Small intestine (tissue), 7 donors: ENCODE measurements at regions not wholly inside any gene's neighbourhood (a gene's known extent, or its start where the extent isn't known, plus 50 kb on each side); places are given as distances from the start of the nearest gene placed in this dataset.
"Not testable (repeated sequence)": the region's sequence is repeated elsewhere in the genome, so short reads cannot be mapped to it uniquely, and the experiment has no call there.

Source experiments
- DNase-seq, 2 donors: peaks; one replicate each; pipeline versions ENCODE4 v3.0.0 to v3.0.0-alpha.2; 2013
- FAIRE-seq: peaks from 2 replicates; lab custom pipeline; 2012; peaks lifted over from hg19 to GRCh38; lab: Jason Lieb, UNC
- H3K27ac ChIP-seq, 3 donors: one replicate each; pipeline ENCODE4 v1.5.1; 2013; ENCODE audit warnings: low read length in 2 of 3, mild to moderate bottlenecking in 2 of 3, control low read depth in 1 of 3, inconsistent platforms in 1 of 3, low read depth in 1 of 3, moderate library complexity in 1 of 3
- H3K27me3 ChIP-seq, 3 donors: one replicate each; pipeline ENCODE4 v1.6.1; 2013; ENCODE audit warnings: low read length in 3 of 3, inconsistent platforms in 1 of 3; ENCODE audit not compliant: control insufficient read depth in 3 of 3, insufficient read depth in 3 of 3
- H3K36me3 ChIP-seq, 3 donors: one replicate each; pipeline ENCODE4 v1.6.1; 2013; ENCODE audit warnings: low read length in 3 of 3, inconsistent platforms in 1 of 3, low read depth in 1 of 3, mild to moderate bottlenecking in 1 of 3, moderate library complexity in 1 of 3; ENCODE audit not compliant: control insufficient read depth in 3 of 3, insufficient read depth in 2 of 3
- H3K4me1 ChIP-seq, 3 donors: one replicate each; pipeline ENCODE4 v1.6.1; 2013; ENCODE audit warnings: low read length in 2 of 3, inconsistent platforms in 1 of 3, low read depth in 1 of 3, mild to moderate bottlenecking in 1 of 3, moderate library complexity in 1 of 3; ENCODE audit not compliant: control insufficient read depth in 3 of 3, insufficient read depth in 2 of 3
- H3K4me3 ChIP-seq, 3 donors: one replicate each; pipeline ENCODE4 v1.5.1; 2013; ENCODE audit warnings: low read length in 3 of 3, control low read depth in 1 of 3, inconsistent platforms in 1 of 3, low read depth in 1 of 3, mild to moderate bottlenecking in 1 of 3, moderate library complexity in 1 of 3
- H3K9me3 ChIP-seq, 2 donors: one replicate each; pipeline ENCODE4 v1.6.1; 2013; ENCODE audit warnings: low read depth in 1 of 2, low read length in 1 of 2; ENCODE audit not compliant: control insufficient read depth in 2 of 2, insufficient read depth in 1 of 2
- WGBS, 3 donors: extraction: QIAGEN DNeasy Blood & Tissue Kit; methylation state at CpG; one replicate each; pipeline ENCODE4 v1.1.7; 2013; 5-methylcytosine and 5-hydroxymethylcytosine counted together
- donor health status: healthy with polysubstance abuse.
- donor health status: control.
- donor health status: control.
- donor health status: Bipolar disorder and iron deficiency.
- donor health status: healthy.

DNA sequence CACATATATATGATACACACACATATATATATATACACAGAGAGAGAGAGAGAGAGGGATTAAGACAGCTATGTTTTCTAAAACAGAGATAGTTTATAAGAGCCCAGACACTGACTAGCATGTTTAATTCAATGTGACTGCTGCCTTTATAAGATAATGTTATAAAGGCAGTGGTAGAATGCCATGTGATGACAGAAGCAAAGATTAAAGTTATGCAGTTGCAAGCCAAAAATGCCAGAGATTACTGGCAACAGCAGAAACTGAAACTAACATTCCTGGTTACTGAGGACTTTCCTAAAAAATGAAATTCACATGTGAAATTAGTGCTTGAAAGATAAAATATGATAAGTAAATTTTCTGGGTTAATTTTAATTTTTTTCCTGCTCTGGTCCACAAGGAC lies 1888.9 kb downstream of the LRRC4C start:
- DNase-seq (peak in 1 of 2 donors; percentile 1), FAIRE-seq (no peak)
- Histone ChIP-seq H3K27me3 (no peaks in the 10 kb centered on the region), H3K9me3 (no peaks in the 10 kb centered on the region), H3K36me3 (no peaks in the 10 kb centered on the region), H3K27ac (no peak overlapping the region), H3K4me3 (no peak overlapping the region), H3K4me1 (no peaks in the 10 kb centered on the region)

DNA sequence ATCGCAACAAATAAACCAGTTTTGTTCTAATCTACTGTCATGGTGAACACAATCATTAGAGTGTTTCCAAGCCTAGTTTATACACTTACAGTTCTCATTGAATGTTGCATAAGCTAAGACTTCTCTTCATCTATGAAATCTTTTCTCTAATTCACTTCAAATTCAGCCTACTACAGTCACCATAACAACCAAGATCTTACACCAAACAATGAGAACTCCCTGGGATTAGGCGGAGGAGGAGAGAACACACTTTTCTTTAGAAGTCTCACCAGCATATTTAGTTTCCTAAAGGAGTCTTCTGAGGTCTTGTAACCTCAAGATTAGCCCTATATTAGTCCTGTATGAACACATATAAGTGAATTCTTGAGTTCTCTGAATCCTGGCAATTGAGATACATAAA lies 1889.7 kb downstream of the LRRC4C start:
- Histone ChIP-seq H3K27ac (no peak overlapping the region), H3K36me3 (no peaks in the 10 kb centered on the region), H3K4me3 (no peak overlapping the region), H3K9me3 (no peaks in the 10 kb centered on the region), H3K4me1 (no peaks in the 10 kb centered on the region), H3K27me3 (no peaks in the 10 kb centered on the region)
- WGBS, 3 donors = 78 to 92% (median 86%) methylated on average over 2 of the region's 2 CpGs
- no peak for DNase-seq
- FAIRE-seq = no peak

DNA sequence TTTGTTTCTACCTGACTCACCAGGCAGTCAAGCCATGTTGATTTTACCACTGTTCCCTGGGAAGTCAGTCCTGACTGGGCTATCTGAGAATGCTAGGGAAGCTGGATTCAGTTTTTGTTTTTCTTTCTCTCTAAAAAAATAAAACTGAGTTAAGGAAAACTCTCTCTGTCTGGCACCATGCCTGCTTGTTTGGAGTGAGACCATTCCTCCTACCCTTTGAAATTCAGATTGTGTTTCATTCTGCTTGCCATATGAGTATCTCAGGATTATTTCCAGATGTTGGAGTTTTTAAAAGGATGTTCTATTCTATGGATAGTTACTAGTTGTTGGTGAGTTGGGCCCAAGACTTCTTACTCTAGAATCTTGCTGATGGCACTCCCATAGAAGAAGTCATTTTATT lies 1917.0 kb downstream of the LRRC4C start:
- DNase-seq = no peak
- Histone ChIP-seq H3K9me3 (peaks cover 0 to 11% of the 10 kb centered on the region in 2 donors), H3K36me3 (no peaks in the 10 kb centered on the region), H3K27me3 (no peaks in the 10 kb centered on the region), H3K4me1 (no peaks in the 10 kb centered on the region), H3K4me3 (no peak overlapping the region), H3K27ac (no peak overlapping the region)
- FAIRE-seq = no peak

DNA sequence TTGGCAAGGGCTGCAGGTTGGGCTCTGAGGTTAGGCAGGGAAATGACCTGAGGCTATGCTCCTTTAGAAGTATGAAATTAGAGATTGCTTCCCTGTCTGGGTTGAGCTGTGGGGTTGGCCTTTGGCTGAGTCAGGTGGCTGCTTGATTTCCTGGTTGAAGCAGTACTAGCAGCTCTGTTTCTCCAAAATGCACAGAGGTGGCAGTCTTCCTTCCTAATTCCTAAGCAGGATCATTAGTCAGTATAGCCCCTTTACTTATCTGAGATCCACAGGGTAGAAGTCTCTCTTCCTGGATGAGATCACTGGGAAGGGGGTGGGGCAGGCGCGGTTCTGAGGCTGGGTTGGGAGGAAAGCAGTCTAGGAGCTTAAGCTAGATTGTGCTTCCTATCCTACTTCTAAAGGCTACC lies 1917.5 kb downstream of the LRRC4C start:
- DNase-seq (no peak), FAIRE-seq (no peak)
- H3K27me3 ChIP-seq = no peaks in the 10 kb centered on the region
- WGBS, 3 donors = 65 to 100% (median 67%) methylated on average over 2 of the region's 2 CpGs
- peaks cover 0 to 11% of the 10 kb centered on the region in 2 donors for H3K9me3 ChIP-seq
- H3K36me3 ChIP-seq = no peaks in the 10 kb centered on the region
- no peak overlapping the region for H3K4me3 ChIP-seq
- no peak overlapping the region for H3K27ac ChIP-seq
- no peaks in the 10 kb centered on the region for H3K4me1 ChIP-seq

DNA sequence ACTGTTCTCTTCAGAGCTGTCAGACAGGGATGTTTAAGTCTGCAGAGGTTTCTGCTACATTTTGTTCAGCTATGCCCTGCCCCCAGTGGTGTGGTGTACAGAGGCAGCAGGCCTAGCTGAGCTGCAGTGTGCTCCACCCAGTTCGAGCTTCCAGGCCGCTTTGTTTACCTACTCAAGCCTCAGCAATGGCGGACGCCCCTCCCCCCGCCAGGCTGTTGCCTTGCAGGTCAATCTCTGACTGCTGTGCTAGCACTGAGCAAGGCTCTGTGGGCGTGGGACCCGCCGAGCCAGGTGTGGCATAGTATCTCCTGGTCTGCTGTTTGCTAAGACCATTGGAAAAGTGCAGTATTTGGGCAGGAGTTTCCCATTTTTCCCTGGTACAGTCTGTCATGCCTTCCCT lies 1923.1 kb downstream of the LRRC4C start:
- not testable (repeated sequence) for H3K27me3 ChIP-seq, H3K4me3 ChIP-seq, H3K9me3 ChIP-seq, DNase-seq, H3K4me1 ChIP-seq, H3K36me3 ChIP-seq, FAIRE-seq, H3K27ac ChIP-seq
- WGBS, 3 donors = 74 to 84% (median 74%) methylated on average over 8 of the region's 8 CpGs
